Vagina (tissue), 2 donors: ENCODE measurements at regions not wholly inside any gene's neighbourhood (a gene's known extent, or its start where the extent isn't known, plus 50 kb on each side); places are given as distances from the start of the nearest gene placed in this dataset.

ENCODE experiments used
- POLR2A ChIP-seq, 2 donors: fragments of 450-650 bp; IDR thresholded peaks; one replicate each; pipeline ENCODE4 v1.6.1; 2017; ENCODE audit warnings: antibody characterized with exemption in 2 of 2, mild to moderate bottlenecking in 2 of 2, moderate library complexity in 2 of 2
- TF ChIP-seq, protein P1 (sequence below), 3 experiments: fragments of 450-650 bp in 2 of 3; fragments of 200-600 bp in 1 of 3; sonication (generic) in 1 of 3; IDR thresholded peaks; one replicate each; pipeline ENCODE4 v1.5.1; 2017 to 2019; ENCODE audit warnings: antibody characterized with exemption in 3 of 3, mild to moderate bottlenecking in 2 of 3, moderate library complexity in 2 of 3

DNA sequence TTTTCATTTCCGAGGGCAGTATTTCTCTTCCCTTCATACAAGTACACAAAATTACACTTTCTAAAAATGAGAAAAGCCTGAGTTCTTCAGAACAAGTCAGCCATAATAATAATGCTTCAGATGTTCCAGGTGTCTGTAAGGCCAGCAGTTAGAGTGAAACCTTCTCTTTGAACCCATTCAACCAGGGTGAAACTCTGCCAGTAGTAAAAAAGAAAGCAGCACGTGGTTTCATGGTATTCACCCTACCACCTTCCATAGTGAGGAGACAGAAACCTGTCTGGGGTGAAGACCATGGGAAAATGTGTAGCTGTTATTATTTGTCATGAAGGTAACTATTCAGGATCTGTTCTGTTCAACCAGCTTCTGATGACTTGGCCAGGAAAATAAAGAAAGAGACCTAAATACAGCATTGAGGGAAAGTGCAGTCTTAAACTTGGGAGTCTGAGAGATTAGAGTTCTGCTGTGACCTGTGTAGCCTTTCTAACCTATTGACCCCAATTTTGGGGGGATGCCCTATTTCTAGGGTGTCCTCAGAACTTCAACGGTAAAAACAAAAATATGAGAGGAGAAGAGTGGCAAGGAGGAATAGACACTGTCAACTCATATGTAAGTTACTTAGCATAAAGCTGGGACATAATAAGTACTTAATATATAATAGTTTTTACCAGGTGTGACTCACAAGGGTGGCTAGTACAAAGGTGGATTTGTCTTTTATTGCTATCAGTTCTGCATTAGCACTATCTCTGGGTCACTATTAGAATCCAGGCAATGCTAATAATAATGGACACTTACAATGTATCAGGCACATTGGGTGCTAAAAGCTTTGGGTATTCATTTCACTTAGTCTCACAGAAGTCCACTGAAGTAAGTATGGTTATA is 70.0 kb upstream of the TNFSF4 start:
- no peak for TF ChIP-seq POLR2A (IDR thresholded peaks at IDR 0.05)
- TF ChIP-seq, protein P1, sequence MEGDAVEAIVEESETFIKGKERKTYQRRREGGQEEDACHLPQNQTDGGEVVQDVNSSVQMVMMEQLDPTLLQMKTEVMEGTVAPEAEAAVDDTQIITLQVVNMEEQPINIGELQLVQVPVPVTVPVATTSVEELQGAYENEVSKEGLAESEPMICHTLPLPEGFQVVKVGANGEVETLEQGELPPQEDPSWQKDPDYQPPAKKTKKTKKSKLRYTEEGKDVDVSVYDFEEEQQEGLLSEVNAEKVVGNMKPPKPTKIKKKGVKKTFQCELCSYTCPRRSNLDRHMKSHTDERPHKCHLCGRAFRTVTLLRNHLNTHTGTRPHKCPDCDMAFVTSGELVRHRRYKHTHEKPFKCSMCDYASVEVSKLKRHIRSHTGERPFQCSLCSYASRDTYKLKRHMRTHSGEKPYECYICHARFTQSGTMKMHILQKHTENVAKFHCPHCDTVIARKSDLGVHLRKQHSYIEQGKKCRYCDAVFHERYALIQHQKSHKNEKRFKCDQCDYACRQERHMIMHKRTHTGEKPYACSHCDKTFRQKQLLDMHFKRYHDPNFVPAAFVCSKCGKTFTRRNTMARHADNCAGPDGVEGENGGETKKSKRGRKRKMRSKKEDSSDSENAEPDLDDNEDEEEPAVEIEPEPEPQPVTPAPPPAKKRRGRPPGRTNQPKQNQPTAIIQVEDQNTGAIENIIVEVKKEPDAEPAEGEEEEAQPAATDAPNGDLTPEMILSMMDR (IDR thresholded peaks at IDR 0.05) = no peak
